ENCODE measurements at regions not wholly inside any gene's neighbourhood (a gene's known extent, or its start where the extent isn't known, plus 50 kb on each side); places are given as distances from the start of the nearest gene placed in this dataset.

- TF ChIP-seq CTCF (IDR thresholded peaks at IDR 0.05; ENCODE audit: insufficient read depth, low read length) (no peak), POLR2AphosphoS5 (IDR thresholded peaks at IDR 0.05; ENCODE audit: low read depth) (no peak), REST (IDR thresholded peaks at IDR 0.05; ENCODE audit: insufficient replicate concordance, low read depth) (no peak), GABPA (IDR thresholded peaks at IDR 0.05; ENCODE audit: low read depth) (no peak), SPI1 (IDR thresholded peaks at IDR 0.05; ENCODE audit: borderline replicate concordance, low read depth) (no peak)
Observed at GRCh38 chr20:39291301-39291700, 329.2 kb downstream of the DHX35 start.
